ENCODE measurements at regions not wholly inside any gene's neighbourhood (a gene's known extent, or its start where the extent isn't known, plus 50 kb on each side); places are given as distances from the start of the nearest gene placed in this dataset.

DNA sequence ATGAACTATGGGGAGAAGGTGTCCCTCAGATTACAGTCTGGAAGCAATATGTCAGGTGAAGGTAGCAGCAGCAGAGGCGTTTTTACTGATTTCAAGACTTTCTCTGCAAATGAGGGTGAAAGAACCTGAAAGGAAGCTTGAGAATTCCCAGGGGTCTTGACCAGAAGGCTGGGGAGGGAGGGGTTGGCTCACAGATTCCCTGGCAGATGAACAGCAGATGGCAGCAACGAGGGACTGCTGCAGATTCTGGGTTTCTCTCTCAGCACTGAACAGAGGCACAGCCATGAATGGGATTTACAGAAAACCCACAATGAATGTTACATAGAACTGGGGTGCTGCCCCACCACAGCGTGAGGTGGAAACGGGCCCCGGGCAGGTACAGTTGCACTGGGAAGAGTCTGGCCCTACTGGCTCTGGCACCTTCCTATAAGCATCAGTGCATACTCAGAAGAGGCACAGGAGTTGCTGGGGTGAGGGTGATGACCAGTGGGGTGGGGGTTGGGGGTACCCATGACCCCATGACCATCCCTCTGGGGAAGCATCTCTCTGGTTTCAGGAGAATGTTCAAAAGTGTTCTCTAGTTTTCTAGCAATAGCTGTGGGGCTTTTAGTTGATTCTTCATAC lies 317.8 kb downstream of the SH2D4B start:
- TF ChIP-seq POLR2A (IDR thresholded peaks at IDR 0.05): no peak
- TF ChIP-seq, protein P1, sequence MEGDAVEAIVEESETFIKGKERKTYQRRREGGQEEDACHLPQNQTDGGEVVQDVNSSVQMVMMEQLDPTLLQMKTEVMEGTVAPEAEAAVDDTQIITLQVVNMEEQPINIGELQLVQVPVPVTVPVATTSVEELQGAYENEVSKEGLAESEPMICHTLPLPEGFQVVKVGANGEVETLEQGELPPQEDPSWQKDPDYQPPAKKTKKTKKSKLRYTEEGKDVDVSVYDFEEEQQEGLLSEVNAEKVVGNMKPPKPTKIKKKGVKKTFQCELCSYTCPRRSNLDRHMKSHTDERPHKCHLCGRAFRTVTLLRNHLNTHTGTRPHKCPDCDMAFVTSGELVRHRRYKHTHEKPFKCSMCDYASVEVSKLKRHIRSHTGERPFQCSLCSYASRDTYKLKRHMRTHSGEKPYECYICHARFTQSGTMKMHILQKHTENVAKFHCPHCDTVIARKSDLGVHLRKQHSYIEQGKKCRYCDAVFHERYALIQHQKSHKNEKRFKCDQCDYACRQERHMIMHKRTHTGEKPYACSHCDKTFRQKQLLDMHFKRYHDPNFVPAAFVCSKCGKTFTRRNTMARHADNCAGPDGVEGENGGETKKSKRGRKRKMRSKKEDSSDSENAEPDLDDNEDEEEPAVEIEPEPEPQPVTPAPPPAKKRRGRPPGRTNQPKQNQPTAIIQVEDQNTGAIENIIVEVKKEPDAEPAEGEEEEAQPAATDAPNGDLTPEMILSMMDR (IDR thresholded peaks at IDR 0.05): no peak
- TF ChIP-seq EP300 (IDR thresholded peaks at IDR 0.05): no peak
